A549 (cell line): ENCODE measurements at regions not wholly inside any gene's neighbourhood (a gene's known extent, or its start where the extent isn't known, plus 50 kb on each side); places are given as distances from the start of the nearest gene placed in this dataset.

Source experiments
- RAD21 ChIP-seq, 2 experiments: fragments of >200 bp in 1 of 2; sonication (Bioruptor Twin) in 1 of 2; formaldehyde crosslinking in 1 of 2; IDR thresholded peaks in 1 of 2; conservative IDR thresholded peaks in 1 of 2; 2 replicates in 1 of 2; 3 replicates in 1 of 2; pipeline ENCODE4 v1.6.1; 2012 to 2018; ENCODE audit warnings: inconsistent platforms in 1 of 2
- RCOR1 ChIP-seq: fragments of 150-350 bp; IDR thresholded peaks from 2 replicates; pipeline ENCODE4 v1.6.1; 2014; ENCODE audit warnings: antibody characterized with exemption, low read length, low read depth
- TF ChIP-seq, protein P1 (sequence below): fragments of 200-600 bp; sonication (generic); IDR thresholded peaks from 2 replicates; pipeline ENCODE4 v1.6.1; 2016; ENCODE audit warnings: antibody characterized with exemption, mild to moderate bottlenecking, moderate library complexity
- TF ChIP-seq, protein P2 (sequence below): fragments of >200 bp; sonication (Bioruptor Twin); formaldehyde crosslinking; IDR thresholded peaks from 3 replicates; pipeline ENCODE4 v1.5.1; 2016

DNA sequence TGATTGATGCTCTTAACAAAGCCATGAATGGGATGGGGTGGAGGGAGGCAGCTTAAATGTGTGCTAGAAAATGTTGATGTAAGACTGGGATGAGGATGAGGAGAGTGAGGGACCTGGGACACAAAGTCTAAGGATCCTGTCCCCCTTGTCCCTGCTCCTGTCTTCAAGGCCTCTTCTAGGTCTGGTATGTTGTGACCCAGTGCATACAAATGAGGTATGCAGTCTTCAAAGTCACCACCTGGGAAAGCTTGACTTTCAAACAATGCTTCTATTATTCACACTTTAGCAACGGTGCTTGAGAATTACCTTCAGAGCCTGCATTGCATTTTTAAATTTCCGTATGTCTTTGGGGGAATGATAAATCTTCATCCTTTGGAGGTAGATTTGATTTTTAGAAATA lies 88.4 kb upstream of the SLC34A2 start:
- TF ChIP-seq RAD21 (conservative IDR thresholded peaks at IDR 0.05 in 1 of 2, IDR thresholded peaks at IDR 0.05 in 1 of 2) (no peak), RCOR1 (no peak)
- TF ChIP-seq, protein P1, sequence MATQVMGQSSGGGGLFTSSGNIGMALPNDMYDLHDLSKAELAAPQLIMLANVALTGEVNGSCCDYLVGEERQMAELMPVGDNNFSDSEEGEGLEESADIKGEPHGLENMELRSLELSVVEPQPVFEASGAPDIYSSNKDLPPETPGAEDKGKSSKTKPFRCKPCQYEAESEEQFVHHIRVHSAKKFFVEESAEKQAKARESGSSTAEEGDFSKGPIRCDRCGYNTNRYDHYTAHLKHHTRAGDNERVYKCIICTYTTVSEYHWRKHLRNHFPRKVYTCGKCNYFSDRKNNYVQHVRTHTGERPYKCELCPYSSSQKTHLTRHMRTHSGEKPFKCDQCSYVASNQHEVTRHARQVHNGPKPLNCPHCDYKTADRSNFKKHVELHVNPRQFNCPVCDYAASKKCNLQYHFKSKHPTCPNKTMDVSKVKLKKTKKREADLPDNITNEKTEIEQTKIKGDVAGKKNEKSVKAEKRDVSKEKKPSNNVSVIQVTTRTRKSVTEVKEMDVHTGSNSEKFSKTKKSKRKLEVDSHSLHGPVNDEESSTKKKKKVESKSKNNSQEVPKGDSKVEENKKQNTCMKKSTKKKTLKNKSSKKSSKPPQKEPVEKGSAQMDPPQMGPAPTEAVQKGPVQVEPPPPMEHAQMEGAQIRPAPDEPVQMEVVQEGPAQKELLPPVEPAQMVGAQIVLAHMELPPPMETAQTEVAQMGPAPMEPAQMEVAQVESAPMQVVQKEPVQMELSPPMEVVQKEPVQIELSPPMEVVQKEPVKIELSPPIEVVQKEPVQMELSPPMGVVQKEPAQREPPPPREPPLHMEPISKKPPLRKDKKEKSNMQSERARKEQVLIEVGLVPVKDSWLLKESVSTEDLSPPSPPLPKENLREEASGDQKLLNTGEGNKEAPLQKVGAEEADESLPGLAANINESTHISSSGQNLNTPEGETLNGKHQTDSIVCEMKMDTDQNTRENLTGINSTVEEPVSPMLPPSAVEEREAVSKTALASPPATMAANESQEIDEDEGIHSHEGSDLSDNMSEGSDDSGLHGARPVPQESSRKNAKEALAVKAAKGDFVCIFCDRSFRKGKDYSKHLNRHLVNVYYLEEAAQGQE: no peak
- TF ChIP-seq, protein P2, sequence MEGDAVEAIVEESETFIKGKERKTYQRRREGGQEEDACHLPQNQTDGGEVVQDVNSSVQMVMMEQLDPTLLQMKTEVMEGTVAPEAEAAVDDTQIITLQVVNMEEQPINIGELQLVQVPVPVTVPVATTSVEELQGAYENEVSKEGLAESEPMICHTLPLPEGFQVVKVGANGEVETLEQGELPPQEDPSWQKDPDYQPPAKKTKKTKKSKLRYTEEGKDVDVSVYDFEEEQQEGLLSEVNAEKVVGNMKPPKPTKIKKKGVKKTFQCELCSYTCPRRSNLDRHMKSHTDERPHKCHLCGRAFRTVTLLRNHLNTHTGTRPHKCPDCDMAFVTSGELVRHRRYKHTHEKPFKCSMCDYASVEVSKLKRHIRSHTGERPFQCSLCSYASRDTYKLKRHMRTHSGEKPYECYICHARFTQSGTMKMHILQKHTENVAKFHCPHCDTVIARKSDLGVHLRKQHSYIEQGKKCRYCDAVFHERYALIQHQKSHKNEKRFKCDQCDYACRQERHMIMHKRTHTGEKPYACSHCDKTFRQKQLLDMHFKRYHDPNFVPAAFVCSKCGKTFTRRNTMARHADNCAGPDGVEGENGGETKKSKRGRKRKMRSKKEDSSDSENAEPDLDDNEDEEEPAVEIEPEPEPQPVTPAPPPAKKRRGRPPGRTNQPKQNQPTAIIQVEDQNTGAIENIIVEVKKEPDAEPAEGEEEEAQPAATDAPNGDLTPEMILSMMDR: no peak
